GM18499 (cell line): ENCODE measurements at regions not wholly inside any gene's neighbourhood (a gene's known extent, or its start where the extent isn't known, plus 50 kb on each side); places are given as distances from the start of the nearest gene placed in this dataset.
"Not testable (repeated sequence)": the region's sequence is repeated elsewhere in the genome, so short reads cannot be mapped to it uniquely, and the experiment has no call there.

ENCODE experiments used
- ATAC-seq: cut with Tn5 transposase; IDR thresholded peaks from one replicate; pipeline ENCODE4 v1.9.1; 2021; ENCODE audit warnings: moderate number of reproducible peaks; ENCODE audit not compliant: insufficient read depth, unreplicated experiment

GRCh38 chr4:138485498-138485897 lies 243.3 kb upstream of the SLC7A11 start:
- ATAC-seq: no peak

GRCh38 chr4:138475116-138475515 lies 233.0 kb upstream of the SLC7A11 start:
- ATAC-seq: no peak

- ATAC-seq: no peak
Measured at GRCh38 chr4:138473339-138473738, 231.2 kb upstream of the SLC7A11 start.

DNA sequence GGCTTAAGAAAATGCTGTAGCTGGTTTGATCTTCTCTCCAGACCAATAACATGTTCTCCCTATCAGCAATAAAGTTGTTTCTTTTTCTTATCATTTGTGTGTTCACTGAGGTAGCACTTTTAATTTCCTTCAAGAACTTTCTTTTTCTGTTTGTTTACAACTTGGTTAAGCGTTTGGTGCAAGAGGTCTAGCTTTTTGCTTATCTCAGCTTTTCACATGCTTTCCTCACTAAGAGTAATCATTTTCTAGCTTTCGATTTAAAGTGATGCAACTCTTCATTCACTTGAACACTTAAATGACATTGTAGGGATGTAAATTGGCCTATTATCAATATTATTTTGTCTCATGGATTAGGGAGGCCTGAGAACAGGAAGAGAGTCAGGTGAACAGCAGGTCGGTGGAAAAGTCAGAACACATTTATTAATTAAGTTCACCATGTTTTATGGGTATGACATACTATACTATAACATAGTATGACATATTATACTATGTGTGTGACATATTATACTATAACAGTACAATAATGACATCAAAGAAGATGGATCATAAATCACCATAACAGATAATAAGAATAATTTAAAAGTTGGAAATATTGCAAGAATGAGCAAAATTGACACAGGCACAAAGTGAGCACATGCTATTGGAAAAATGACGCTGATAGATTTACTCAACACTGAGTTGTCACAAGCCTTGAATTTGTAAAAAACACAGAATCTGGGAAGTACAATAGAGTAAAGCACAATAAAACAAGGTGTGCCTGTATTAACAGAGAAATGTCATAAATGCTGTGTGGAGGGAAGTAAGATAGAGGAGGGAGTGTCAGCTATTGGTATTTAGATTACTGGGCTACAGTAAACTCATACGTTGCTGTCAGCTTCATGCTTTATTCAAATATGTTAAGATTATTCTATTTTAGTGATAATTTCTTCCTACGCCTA lies 218.6 kb upstream of the SLC7A11 start:
- ATAC-seq: no peak

- ATAC-seq: no peak
Measured at GRCh38 chr4:138458751-138459150, 216.6 kb upstream of the SLC7A11 start.

GRCh38 chr4:138456349-138456748 lies 214.2 kb upstream of the SLC7A11 start:
- not testable (repeated sequence) for ATAC-seq

GRCh38 chr4:138455097-138455496 lies 212.9 kb upstream of the SLC7A11 start:
- no peak for ATAC-seq

- ATAC-seq: no peak
Measured at GRCh38 chr4:138452826-138453225, 210.7 kb upstream of the SLC7A11 start.

- ATAC-seq: no peak
Measured at GRCh38 chr4:138451276-138451663, 209.1 kb upstream of the SLC7A11 start.

- ATAC-seq: no peak
Measured at GRCh38 chr4:138450546-138451275, 208.6 kb upstream of the SLC7A11 start.

DNA sequence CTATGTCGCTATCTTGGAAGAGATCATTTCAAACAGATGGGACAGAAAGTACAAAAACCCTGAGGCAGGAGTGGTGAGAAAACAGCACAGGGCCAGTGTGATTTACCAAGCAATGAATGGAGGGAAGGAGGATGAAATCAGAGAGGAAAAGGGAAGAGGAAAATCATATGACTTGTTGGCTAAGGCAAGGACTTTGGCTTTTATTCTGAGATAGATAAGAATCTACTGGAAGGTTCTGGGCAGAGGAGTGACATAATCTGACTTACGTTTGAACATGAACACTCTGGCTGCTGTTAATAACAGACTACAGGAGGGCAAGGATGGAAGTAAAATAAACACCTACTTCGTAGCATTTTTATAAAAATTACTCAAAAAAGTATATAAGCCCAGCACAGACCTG lies 207.8 kb upstream of the SLC7A11 start:
- ATAC-seq: no peak

- ATAC-seq: no peak
Measured at GRCh38 chr4:138448169-138448568, 206.0 kb upstream of the SLC7A11 start.

DNA sequence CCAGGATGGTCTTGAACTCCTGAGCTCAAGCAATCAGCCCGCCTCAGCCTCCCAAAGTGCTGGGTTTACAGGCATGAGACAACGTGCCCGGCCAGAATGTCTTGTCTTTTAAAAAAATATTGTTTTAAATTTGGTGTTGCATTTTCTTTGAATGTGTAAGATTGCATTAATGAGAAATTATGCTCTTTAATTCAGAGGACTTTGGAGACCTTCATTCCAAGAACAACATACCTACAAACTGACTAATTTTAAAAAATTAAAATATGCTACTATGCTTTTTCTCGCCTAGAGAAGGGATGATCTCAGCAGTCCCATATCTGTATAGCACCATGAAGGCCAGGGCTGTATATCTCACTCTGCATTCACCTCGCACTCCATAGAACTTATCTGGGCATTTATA lies 204.3 kb upstream of the SLC7A11 start:
- no peak for ATAC-seq

GRCh38 chr4:138445098-138445497 lies 202.9 kb upstream of the SLC7A11 start:
- no peak for ATAC-seq

- ATAC-seq: no peak
Measured at GRCh38 chr4:138444260-138444659, 202.1 kb upstream of the SLC7A11 start.

DNA sequence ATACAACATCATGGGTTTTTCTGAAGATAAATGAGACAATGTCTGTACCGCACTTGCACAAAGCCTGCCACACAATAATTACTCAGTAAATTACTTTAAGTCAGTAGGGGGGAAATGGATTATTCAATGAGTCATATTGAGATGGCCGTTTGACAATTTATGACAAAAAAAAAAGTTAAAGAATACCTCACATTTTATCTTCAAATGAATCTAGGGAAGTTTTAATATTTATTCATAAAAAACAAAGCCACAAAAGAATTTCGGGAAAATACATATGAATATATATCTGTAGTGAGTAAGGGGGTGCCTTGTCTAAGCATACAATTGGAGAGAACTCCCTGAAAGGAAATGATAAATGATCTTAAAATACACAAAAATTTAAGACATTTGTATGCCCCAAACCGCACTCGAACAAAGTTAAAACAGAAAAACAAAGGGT lies 197.0 kb upstream of the SLC7A11 start:
- ATAC-seq: no peak

DNA sequence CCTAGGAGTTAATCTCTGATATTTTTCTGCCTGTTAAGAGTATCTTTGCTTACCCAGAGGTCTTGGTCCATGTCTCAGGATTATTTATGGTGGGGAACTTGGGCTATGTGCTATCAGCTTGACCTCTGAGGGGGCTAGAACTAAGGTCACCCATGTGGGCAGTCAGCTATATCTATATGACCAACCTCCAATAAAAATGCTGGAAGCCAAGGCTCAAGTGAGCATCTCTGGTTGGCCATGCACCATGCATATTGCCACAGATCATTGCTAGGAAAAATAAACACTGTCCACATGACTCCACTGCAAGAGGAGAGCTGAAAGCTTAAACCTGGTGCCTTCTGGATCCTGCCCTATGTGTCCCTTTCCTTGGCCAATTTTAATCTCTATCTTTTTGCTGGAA lies 196.5 kb upstream of the SLC7A11 start:
- ATAC-seq: no peak

- no peak for ATAC-seq
Measured at GRCh38 chr4:138437263-138437851, 195.2 kb upstream of the SLC7A11 start.

DNA sequence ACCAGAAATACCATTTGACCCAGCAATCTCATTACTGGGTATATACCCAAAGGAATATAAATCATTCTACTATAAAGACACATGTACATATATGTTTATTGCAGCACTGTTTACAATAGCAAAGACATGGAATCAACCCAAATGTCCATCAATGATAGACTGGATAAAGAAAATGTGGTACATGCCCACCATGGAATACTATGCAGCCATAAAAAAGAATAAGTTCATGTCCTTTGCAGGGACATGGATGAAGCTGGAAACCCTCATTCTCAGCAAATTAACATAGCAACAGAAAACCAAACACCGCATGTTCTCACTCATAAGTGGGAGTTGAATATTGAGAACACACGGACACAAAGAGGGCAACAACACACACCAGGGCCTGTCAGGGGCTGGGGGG lies 193.6 kb upstream of the SLC7A11 start:
- ATAC-seq: not testable (repeated sequence)

- ATAC-seq: not testable (repeated sequence)
Measured at GRCh38 chr4:138435046-138435445, 192.9 kb upstream of the SLC7A11 start.

DNA sequence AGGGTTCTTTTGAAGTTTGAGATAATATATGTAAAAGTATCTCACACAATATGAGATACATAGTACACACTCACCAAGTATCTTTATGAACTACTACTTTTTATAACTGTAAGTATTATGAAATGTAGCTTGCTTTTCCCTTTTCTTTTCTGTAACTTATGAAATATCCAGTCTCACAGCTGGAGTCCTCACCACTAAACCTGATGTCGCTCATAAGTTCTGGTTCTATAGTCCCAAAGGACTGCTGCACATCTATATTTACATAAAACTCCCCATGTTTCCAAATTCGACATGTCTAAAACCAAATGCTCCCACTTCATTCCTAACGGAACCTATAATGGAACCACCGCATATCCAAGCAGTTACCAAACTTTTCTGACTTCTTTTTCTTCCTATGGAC lies 186.5 kb upstream of the SLC7A11 start:
- ATAC-seq: no peak
